Ovary (tissue), 7 donors: ENCODE measurements at regions not wholly inside any gene's neighbourhood (a gene's known extent, or its start where the extent isn't known, plus 50 kb on each side); places are given as distances from the start of the nearest gene placed in this dataset.

Experiments used
- DNase-seq, 5 donors: peaks; one replicate each; pipeline ENCODE4 v3.0.0-alpha.2; 2019 to 2020
- H3K27ac ChIP-seq, 2 donors: fragments of 200-600 bp; one replicate each; pipeline versions ENCODE4 v1.5.1 to v1.8.0; 2019 to 2022
- H3K27me3 ChIP-seq: fragments of 200-600 bp; one replicate; pipeline ENCODE4 v1.8.0; 2022
- H3K36me3 ChIP-seq: fragments of 200-600 bp; sonication (generic); one replicate; pipeline ENCODE4 v1.5.1; 2019
- H3K4me1 ChIP-seq: one replicate; pipeline ENCODE4 v1.8.1; 2013; ENCODE audit warnings: mild to moderate bottlenecking, moderate library complexity; ENCODE audit not compliant: insufficient read depth
- H3K4me3 ChIP-seq: fragments of 200-600 bp; sonication (generic); one replicate; pipeline ENCODE4 v1.5.1; 2017
- H3K9me3 ChIP-seq, 2 donors: fragments of 200-600 bp in 1 of 2; sonication (generic) in 1 of 2; one replicate each; pipeline versions ENCODE4 v1.5.1 to v1.8.1; 2013 to 2019; ENCODE audit warnings: mild to moderate bottlenecking in 1 of 2, moderate library complexity in 1 of 2
- EP300 ChIP-seq: sonication (generic); formaldehyde crosslinking; IDR thresholded peaks from one replicate; pipeline ENCODE4 v1.6.1; 2017; ENCODE audit warnings: antibody characterized with exemption
- POLR2A ChIP-seq: fragments of 450-650 bp; IDR thresholded peaks from one replicate; pipeline ENCODE4 v1.6.1; 2017; ENCODE audit warnings: antibody characterized with exemption, mild to moderate bottlenecking, moderate library complexity
- whole genome bisulfite sequencing, 3 donors: extraction: QIAGEN DNeasy Blood & Tissue Kit in 1 of 3; methylation state at CpG; one replicate each; pipeline versions ENCODE4 v1.1.5 to v1.1.7; 2013 to 2017; 5-methylcytosine and 5-hydroxymethylcytosine counted together
- intact Hi-C, 4 donors: fragments of 100-400 bp; cut with DNase I; formaldehyde crosslinking; loops; one replicate each; pipeline versions ENCODE4 v1.11.0 to v1.15.1; 2022 to 2023
- TF ChIP-seq, protein P1 (sequence below), 3 donors: fragments of 450-650 bp in 2 of 3; fragments of 200-600 bp in 1 of 3; IDR thresholded peaks; one replicate each; pipeline versions ENCODE4 v1.5.1 to v1.8.0; 2016 to 2022; ENCODE audit warnings: antibody characterized with exemption in 3 of 3, mild to moderate bottlenecking in 1 of 3
- donor health status: DM: no; HTN: no; CAD: no; lungs with moderate emphysema.
- donor health status: DM: no; HTN: no; CAD: no.
- donor health status: Bipolar disorder and iron deficiency.
- donor health status: DM: no; HTN: no; CAD: no.
- donor health status: DM: yes; HTN: yes; CAD: no.

DNA sequence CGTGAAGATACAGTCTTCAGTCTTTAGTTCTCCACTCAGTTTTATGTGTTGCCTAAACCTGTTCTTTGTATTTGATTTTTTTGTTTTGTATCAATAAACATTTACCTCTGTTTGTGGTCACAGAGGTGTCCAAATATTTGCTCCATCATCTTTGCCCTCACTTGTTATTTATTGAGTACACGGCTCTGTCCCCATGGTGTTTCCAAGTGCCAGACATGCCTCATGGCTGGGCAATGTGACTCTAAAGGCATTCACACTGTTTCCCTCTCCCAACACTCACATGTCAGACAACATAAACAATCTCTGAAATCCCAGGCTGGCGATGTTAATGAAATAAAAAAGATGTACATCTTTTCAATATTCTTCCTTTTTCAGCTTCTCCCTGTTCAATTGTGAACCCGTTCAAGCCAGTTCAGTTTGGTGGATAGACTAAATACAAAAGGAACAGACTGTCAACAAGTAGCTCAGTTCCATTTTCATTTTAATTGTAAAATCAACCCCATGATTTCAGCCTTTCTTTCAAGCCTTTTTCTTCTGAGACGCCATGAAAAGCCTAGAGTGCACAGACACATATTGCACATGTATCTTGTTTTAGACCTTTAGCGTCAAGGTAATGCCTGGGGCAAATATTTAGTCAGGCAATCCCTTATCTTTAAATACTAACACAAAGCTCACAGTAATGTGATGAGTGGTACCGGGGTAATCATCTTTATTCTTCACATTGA, 680.7 kb downstream of the GALC start:
- Histone ChIP-seq H3K27ac (no peak overlapping the region), H3K4me1 (no peaks in the 10 kb centered on the region), H3K27me3 (no peaks in the 10 kb centered on the region), H3K9me3 (no peaks in the 10 kb centered on the region), H3K4me3 (no peak overlapping the region), H3K36me3 (no peaks in the 10 kb centered on the region)
- TF ChIP-seq EP300 (no peak), POLR2A (no peak)
- TF ChIP-seq, protein P1, sequence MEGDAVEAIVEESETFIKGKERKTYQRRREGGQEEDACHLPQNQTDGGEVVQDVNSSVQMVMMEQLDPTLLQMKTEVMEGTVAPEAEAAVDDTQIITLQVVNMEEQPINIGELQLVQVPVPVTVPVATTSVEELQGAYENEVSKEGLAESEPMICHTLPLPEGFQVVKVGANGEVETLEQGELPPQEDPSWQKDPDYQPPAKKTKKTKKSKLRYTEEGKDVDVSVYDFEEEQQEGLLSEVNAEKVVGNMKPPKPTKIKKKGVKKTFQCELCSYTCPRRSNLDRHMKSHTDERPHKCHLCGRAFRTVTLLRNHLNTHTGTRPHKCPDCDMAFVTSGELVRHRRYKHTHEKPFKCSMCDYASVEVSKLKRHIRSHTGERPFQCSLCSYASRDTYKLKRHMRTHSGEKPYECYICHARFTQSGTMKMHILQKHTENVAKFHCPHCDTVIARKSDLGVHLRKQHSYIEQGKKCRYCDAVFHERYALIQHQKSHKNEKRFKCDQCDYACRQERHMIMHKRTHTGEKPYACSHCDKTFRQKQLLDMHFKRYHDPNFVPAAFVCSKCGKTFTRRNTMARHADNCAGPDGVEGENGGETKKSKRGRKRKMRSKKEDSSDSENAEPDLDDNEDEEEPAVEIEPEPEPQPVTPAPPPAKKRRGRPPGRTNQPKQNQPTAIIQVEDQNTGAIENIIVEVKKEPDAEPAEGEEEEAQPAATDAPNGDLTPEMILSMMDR (IDR thresholded peaks at IDR 0.05) = no peak
- WGBS, 3 donors = 77 to 85% (median 79%) methylated on average over 7 of the region's 7 CpGs
- no peak for DNase-seq
- intact Hi-C loops = no loop called here

DNA sequence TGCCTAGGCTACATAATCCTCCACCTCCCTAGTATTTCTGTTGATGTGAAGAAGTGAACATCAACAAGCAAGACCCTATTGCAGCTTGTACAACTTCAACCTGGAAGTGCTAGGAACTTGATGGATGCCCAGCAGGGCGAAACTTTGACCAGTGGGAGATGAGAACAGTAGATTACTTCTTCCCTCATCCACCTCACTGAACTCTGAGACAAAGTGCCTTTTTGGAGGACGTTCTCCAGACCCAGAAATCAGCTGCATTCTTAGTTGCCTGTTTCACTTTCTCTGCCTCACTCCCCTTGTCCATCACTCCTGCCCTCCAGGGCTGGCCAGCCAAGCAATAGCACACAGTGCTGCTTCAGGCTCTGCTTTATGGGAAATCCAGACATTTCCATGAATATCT, 683.4 kb downstream of the GALC start:
- 49 to 71% (median 54%) methylated on average over 2 of the region's 2 CpGs for WGBS, 3 donors
- H3K27ac ChIP-seq = no peak overlapping the region
- no peak overlapping the region for H3K4me3 ChIP-seq
- intact Hi-C loops = no loop called here
- no peaks in the 10 kb centered on the region for H3K27me3 ChIP-seq
- H3K9me3 ChIP-seq = no peaks in the 10 kb centered on the region
- TF ChIP-seq EP300 (no peak), POLR2A (no peak)
- TF ChIP-seq, protein P1 (IDR thresholded peaks at IDR 0.05) = no peak
- no peaks in the 10 kb centered on the region for H3K4me1 ChIP-seq
- no peaks in the 10 kb centered on the region for H3K36me3 ChIP-seq
- no peak for DNase-seq

DNA sequence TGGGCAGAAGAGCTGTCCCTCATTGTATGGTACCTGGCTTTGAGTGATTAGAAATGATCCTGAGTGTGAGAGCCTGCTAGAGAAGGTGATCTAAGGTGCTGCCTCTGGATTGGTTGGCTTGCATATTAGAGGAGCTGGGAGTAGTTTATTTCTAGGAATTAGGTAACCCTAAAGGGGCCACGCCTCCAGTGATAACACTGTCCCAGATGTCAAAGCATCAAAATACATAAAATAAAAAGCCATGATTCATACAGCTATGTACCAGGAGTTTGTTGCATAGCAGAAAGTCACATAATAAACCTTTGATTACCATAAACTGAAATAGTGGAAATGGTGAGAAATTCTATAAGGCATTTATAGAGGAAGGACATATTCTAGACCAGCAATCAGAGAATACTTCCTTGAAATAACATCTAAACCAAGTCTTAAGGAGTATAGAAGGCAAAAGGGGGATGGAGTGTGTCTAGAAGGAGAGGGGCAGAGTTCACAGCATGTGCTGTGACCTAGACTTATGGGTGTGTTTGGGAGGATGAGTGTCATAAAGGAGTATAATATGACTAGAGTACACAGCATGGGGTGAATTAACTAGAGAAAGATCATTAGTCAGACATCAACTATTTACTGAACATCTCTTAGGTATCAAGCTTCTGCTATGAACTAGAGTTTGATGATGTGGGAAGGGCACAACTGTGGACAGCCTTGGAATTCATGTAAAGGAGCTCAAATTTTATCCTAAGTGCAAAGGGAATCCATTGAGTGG, 686.4 kb downstream of the GALC start:
- 70 to 89% (median 81%) methylated on average over 1 of the region's 1 CpG for WGBS, 3 donors
- Histone ChIP-seq H3K27ac (no peak overlapping the region), H3K9me3 (no peaks in the 10 kb centered on the region), H3K27me3 (no peaks in the 10 kb centered on the region), H3K4me3 (no peak overlapping the region), H3K4me1 (no peaks in the 10 kb centered on the region), H3K36me3 (no peaks in the 10 kb centered on the region)
- DNase-seq = no peak
- no peak for TF ChIP-seq EP300
- TF ChIP-seq, protein P1 (IDR thresholded peaks at IDR 0.05) = no peak
- TF ChIP-seq POLR2A = no peak
- intact Hi-C loops = no loop called here

DNA sequence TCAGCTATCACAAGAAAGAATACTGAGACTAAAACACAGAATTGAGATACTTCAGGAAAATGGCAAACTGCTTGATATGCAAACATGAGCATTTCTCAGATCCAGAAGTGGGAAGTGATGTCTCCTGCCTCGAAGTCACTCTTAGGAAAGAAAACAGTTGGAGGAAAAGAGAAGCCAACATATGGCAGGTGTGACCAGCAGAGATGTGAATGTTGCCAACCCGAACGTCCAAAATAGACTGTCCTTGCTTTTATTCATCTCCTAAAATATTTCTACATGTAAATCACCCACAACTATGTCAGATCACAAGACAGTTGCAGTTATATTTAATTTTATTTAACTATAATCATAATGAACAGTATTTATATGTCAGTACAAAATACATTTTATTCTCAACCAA, 687.6 kb downstream of the GALC start:
- 51 to 63% (median 53%) methylated on average over 3 of the region's 3 CpGs for WGBS, 3 donors
- Histone ChIP-seq H3K27ac (no peak overlapping the region), H3K27me3 (no peaks in the 10 kb centered on the region), H3K4me3 (no peak overlapping the region), H3K9me3 (no peaks in the 10 kb centered on the region), H3K36me3 (no peaks in the 10 kb centered on the region), H3K4me1 (no peaks in the 10 kb centered on the region)
- TF ChIP-seq EP300 = no peak
- DNase-seq = no peak
- intact Hi-C loops = no loop called here

DNA sequence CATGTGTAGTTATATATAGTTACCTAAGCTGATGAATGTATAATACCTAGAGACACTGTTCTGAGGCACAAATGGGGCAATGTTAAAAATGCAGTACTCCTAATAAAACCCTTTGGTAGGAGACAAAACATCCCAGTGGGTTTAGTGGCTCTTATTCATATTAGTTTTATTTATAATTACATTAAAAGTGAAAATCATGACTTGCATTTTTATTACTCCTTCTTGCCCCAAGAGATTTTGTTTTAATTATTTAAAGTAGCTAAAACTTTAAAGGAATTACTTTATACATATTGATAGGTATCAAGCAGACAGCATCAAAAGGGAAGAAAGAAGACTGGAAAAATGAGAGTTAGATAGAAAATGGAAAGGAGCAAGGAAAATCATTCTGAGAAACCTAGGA, 688.6 kb downstream of the GALC start:
- no peaks in the 10 kb centered on the region for H3K27me3 ChIP-seq
- no peak overlapping the region for H3K27ac ChIP-seq
- intact Hi-C loops = no loop called here
- H3K4me3 ChIP-seq = no peak overlapping the region
- DNase-seq = no peak
- H3K4me1 ChIP-seq = no peaks in the 10 kb centered on the region
- H3K9me3 ChIP-seq = no peaks in the 10 kb centered on the region
- TF ChIP-seq EP300 (no peak), POLR2A (no peak)
- TF ChIP-seq, protein P1 (IDR thresholded peaks at IDR 0.05) = no peak
- no peaks in the 10 kb centered on the region for H3K36me3 ChIP-seq
